ENCODE measurements at regions not wholly inside any gene's neighbourhood (a gene's known extent, or its start where the extent isn't known, plus 50 kb on each side); places are given as distances from the start of the nearest gene placed in this dataset.

GRCh38 chr1:218557731-218558130, 212.6 kb downstream of the TGFB2 start:
- H3K9me3 ChIP-seq (ENCODE audit: low read length) = no peaks in the 10 kb centered on the region
- no peaks in the 10 kb centered on the region for H3K27me3 ChIP-seq (ENCODE audit: control insufficient read depth in 1 of 2, insufficient read depth in 2 of 2, low read length in 2 of 2)
- no peak overlapping the region for H3K27ac ChIP-seq (ENCODE audit: low read depth, low read length)
- no peak overlapping the region for H3K4me3 ChIP-seq (ENCODE audit: low read depth in 1 of 2, low read length in 2 of 2)
- H3K36me3 ChIP-seq (ENCODE audit: insufficient read depth, low read length) = no peaks in the 10 kb centered on the region
- H3K9ac ChIP-seq (ENCODE audit: low read length) = no peak overlapping the region
- H3K4me1 ChIP-seq (ENCODE audit: insufficient read depth, low read length) = no peaks in the 10 kb centered on the region

GRCh38 chr1:218558271-218558810, 213.2 kb downstream of the TGFB2 start:
- Histone ChIP-seq H3K9ac (ENCODE audit: low read length) (no peak overlapping the region), H3K9me3 (ENCODE audit: low read length) (no peaks in the 10 kb centered on the region), H3K27me3 (ENCODE audit: control insufficient read depth in 1 of 2, insufficient read depth in 2 of 2, low read length in 2 of 2) (no peaks in the 10 kb centered on the region), H3K4me3 (ENCODE audit: low read depth in 1 of 2, low read length in 2 of 2) (no peak overlapping the region), H3K36me3 (ENCODE audit: insufficient read depth, low read length) (no peaks in the 10 kb centered on the region), H3K4me1 (ENCODE audit: insufficient read depth, low read length) (no peaks in the 10 kb centered on the region), H3K27ac (ENCODE audit: low read depth, low read length) (no peak overlapping the region)

GRCh38 chr1:218565377-218565776, 220.2 kb downstream of the TGFB2 start:
- Histone ChIP-seq H3K9me3 (ENCODE audit: low read length) (no peaks in the 10 kb centered on the region), H3K9ac (ENCODE audit: low read length) (no peak overlapping the region), H3K36me3 (ENCODE audit: insufficient read depth, low read length) (no peaks in the 10 kb centered on the region), H3K27me3 (ENCODE audit: control insufficient read depth in 1 of 2, insufficient read depth in 2 of 2, low read length in 2 of 2) (no peaks in the 10 kb centered on the region), H3K27ac (ENCODE audit: low read depth, low read length) (no peak overlapping the region), H3K4me1 (ENCODE audit: insufficient read depth, low read length) (no peaks in the 10 kb centered on the region), H3K4me3 (ENCODE audit: low read depth in 1 of 2, low read length in 2 of 2) (no peak overlapping the region)

- no peak overlapping the region for H3K27ac ChIP-seq (ENCODE audit: low read depth, low read length)
- no peak overlapping the region for H3K9ac ChIP-seq (ENCODE audit: low read length)
- H3K27me3 ChIP-seq (ENCODE audit: control insufficient read depth in 1 of 2, insufficient read depth in 2 of 2, low read length in 2 of 2) = no peaks in the 10 kb centered on the region
- no peaks in the 10 kb centered on the region for H3K36me3 ChIP-seq (ENCODE audit: insufficient read depth, low read length)
- H3K4me1 ChIP-seq (ENCODE audit: insufficient read depth, low read length) = no peaks in the 10 kb centered on the region
- H3K9me3 ChIP-seq (ENCODE audit: low read length) = no peaks in the 10 kb centered on the region
- H3K4me3 ChIP-seq (ENCODE audit: low read depth in 1 of 2, low read length in 2 of 2) = no peak overlapping the region
These were observed 223.9 kb downstream of the TGFB2 start for GRCh38 chr1:218568962-218569550.

DNA sequence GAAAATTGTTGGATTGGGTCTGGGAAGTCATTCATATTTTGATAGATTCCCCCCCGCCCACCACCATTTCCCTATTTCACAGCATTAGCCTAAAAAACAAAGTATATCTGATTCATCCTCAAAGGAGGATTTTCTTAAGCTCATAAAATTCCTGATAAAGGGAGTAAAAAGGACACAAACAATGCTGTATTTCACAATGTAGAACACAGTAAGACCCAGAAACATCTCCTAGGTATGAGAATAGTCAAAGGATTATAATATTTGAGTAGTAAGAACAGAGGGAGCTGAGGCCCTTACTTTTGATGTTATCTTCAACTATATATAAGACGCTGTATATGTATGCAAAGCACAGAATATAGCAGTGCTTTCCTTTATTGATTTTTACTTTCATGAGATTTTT, 225.3 kb downstream of the TGFB2 start:
- Histone ChIP-seq H3K4me1 (ENCODE audit: insufficient read depth, low read length) (no peaks in the 10 kb centered on the region), H3K27me3 (ENCODE audit: control insufficient read depth in 1 of 2, insufficient read depth in 2 of 2, low read length in 2 of 2) (no peaks in the 10 kb centered on the region), H3K9me3 (ENCODE audit: low read length) (no peaks in the 10 kb centered on the region), H3K36me3 (ENCODE audit: insufficient read depth, low read length) (no peaks in the 10 kb centered on the region), H3K27ac (ENCODE audit: low read depth, low read length) (no peak overlapping the region), H3K4me3 (ENCODE audit: low read depth in 1 of 2, low read length in 2 of 2) (no peak overlapping the region), H3K9ac (ENCODE audit: low read length) (no peak overlapping the region)

- no peaks in the 10 kb centered on the region for H3K4me1 ChIP-seq (ENCODE audit: insufficient read depth, low read length)
- H3K9me3 ChIP-seq (ENCODE audit: low read length) = no peaks in the 10 kb centered on the region
- no peak overlapping the region for H3K27ac ChIP-seq (ENCODE audit: low read depth, low read length)
- no peak overlapping the region for H3K9ac ChIP-seq (ENCODE audit: low read length)
- no peaks in the 10 kb centered on the region for H3K36me3 ChIP-seq (ENCODE audit: insufficient read depth, low read length)
- H3K27me3 ChIP-seq (ENCODE audit: control insufficient read depth in 1 of 2, insufficient read depth in 2 of 2, low read length in 2 of 2) = no peaks in the 10 kb centered on the region
- H3K4me3 ChIP-seq (ENCODE audit: low read depth in 1 of 2, low read length in 2 of 2) = no peak overlapping the region
These were observed 226.4 kb downstream of the TGFB2 start for GRCh38 chr1:218571491-218571890.

- H3K9me3 ChIP-seq (ENCODE audit: low read length) = no peaks in the 10 kb centered on the region
- H3K27ac ChIP-seq (ENCODE audit: low read depth, low read length) = no peak overlapping the region
- no peaks in the 10 kb centered on the region for H3K27me3 ChIP-seq (ENCODE audit: control insufficient read depth in 1 of 2, insufficient read depth in 2 of 2, low read length in 2 of 2)
- H3K9ac ChIP-seq (ENCODE audit: low read length) = no peak overlapping the region
- no peaks in the 10 kb centered on the region for H3K36me3 ChIP-seq (ENCODE audit: insufficient read depth, low read length)
- no peak overlapping the region for H3K4me3 ChIP-seq (ENCODE audit: low read depth in 1 of 2, low read length in 2 of 2)
- H3K4me1 ChIP-seq (ENCODE audit: insufficient read depth, low read length) = no peaks in the 10 kb centered on the region
These were observed 226.9 kb downstream of the TGFB2 start for GRCh38 chr1:218572050-218572449.

DNA sequence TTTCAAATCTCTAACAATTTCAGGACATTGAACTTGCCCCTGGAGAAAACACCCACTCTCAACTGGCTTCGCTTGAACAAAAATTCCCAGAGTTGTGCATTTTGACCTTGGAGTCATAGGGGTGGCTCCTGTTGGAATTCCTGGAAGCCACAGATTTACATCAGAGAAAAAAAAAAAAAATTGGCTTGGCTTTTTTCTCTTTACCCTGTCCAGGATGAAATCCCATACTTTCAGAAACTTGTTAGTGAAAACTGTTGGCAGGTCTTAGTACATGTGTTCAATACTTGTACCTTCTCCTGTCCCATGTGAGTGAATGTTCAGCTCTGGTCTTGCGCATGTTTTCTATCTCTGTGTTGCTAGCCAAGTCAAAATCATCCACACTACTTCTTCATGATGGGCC, 228.8 kb downstream of the TGFB2 start:
- Histone ChIP-seq H3K36me3 (ENCODE audit: insufficient read depth, low read length) (no peaks in the 10 kb centered on the region), H3K27ac (ENCODE audit: low read depth, low read length) (no peak overlapping the region), H3K9me3 (ENCODE audit: low read length) (no peaks in the 10 kb centered on the region), H3K27me3 (ENCODE audit: control insufficient read depth in 1 of 2, insufficient read depth in 2 of 2, low read length in 2 of 2) (no peaks in the 10 kb centered on the region), H3K9ac (ENCODE audit: low read length) (no peak overlapping the region), H3K4me3 (ENCODE audit: low read depth in 1 of 2, low read length in 2 of 2) (no peak overlapping the region), H3K4me1 (ENCODE audit: insufficient read depth, low read length) (no peaks in the 10 kb centered on the region)

DNA sequence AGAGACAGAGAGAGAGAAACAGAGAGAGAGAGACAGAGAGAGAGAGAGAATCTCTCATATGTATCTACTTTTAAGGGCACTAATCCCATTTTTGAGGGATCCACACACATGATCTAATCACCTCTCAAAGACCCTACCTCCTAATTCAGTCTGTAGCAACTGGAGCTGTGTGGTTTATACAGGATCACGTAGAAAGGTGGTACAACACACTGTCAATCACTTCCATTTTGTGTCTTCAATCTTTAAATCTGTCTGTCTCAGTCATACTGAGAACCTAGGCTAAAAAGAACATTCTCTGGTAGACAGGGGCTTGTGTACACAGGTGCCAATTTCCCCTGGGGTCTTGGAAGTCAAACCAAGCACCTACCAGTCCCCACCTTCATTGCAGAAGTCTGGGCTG, 229.9 kb downstream of the TGFB2 start:
- Histone ChIP-seq H3K9ac (ENCODE audit: low read length) (no peak overlapping the region), H3K4me3 (ENCODE audit: low read depth in 1 of 2, low read length in 2 of 2) (no peak overlapping the region), H3K27me3 (ENCODE audit: control insufficient read depth in 1 of 2, insufficient read depth in 2 of 2, low read length in 2 of 2) (no peaks in the 10 kb centered on the region), H3K36me3 (ENCODE audit: insufficient read depth, low read length) (no peaks in the 10 kb centered on the region), H3K9me3 (ENCODE audit: low read length) (no peaks in the 10 kb centered on the region), H3K27ac (ENCODE audit: low read depth, low read length) (no peak overlapping the region), H3K4me1 (ENCODE audit: insufficient read depth, low read length) (no peaks in the 10 kb centered on the region)

- Histone ChIP-seq H3K4me1 (ENCODE audit: insufficient read depth, low read length) (no peaks in the 10 kb centered on the region), H3K9me3 (ENCODE audit: low read length) (no peaks in the 10 kb centered on the region), H3K36me3 (ENCODE audit: insufficient read depth, low read length) (no peaks in the 10 kb centered on the region), H3K27me3 (ENCODE audit: control insufficient read depth in 1 of 2, insufficient read depth in 2 of 2, low read length in 2 of 2) (no peaks in the 10 kb centered on the region), H3K9ac (ENCODE audit: low read length) (no peak overlapping the region), H3K4me3 (ENCODE audit: low read depth in 1 of 2, low read length in 2 of 2) (no peak overlapping the region), H3K27ac (ENCODE audit: low read depth, low read length) (no peak overlapping the region)
These were observed 230.7 kb downstream of the TGFB2 start for GRCh38 chr1:218575856-218576255.

GRCh38 chr1:218582646-218583045, 237.5 kb downstream of the TGFB2 start:
- Histone ChIP-seq H3K9ac (ENCODE audit: low read length) (no peak overlapping the region), H3K27me3 (ENCODE audit: control insufficient read depth in 1 of 2, insufficient read depth in 2 of 2, low read length in 2 of 2) (no peaks in the 10 kb centered on the region), H3K4me3 (ENCODE audit: low read depth in 1 of 2, low read length in 2 of 2) (no peak overlapping the region), H3K4me1 (ENCODE audit: insufficient read depth, low read length) (no peaks in the 10 kb centered on the region), H3K9me3 (ENCODE audit: low read length) (no peaks in the 10 kb centered on the region), H3K27ac (ENCODE audit: low read depth, low read length) (no peak overlapping the region), H3K36me3 (ENCODE audit: insufficient read depth, low read length) (no peaks in the 10 kb centered on the region)

DNA sequence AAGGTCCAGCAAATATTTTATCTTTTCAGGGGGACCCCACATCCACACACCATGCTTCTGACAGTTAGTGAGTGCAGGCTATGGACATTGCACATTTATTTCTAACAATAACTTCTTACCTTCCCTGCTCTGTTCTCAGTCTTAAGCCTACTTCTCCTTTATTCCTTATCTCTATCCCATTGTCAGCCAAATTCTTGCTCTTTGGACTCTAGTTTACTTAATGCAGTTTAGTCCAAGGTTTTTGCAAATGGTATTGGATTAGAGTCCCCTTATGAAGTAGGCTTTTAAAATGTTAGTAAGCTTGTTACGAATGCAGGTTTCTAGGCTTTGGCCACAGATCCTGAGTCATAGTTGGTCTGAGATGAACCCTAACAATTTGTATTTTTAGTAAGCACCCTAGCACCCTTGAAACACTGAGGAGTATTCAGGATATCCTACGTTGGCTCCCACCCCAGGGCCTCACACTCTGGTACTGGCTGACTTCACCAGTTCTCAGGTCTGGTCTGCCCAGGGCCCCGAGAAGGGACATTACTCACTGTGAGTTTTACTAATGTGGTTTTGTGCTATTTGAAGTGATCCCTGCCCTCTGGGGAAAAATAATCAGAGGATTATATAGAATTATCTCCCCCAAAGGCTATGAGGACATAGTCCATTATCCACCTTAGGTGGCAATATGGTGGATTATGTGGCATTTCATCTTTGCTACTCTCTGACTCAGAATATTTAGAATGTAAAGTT, 239.5 kb downstream of the TGFB2 start:
- no peak overlapping the region for H3K9ac ChIP-seq (ENCODE audit: low read length)
- no peaks in the 10 kb centered on the region for H3K9me3 ChIP-seq (ENCODE audit: low read length)
- no peaks in the 10 kb centered on the region for H3K36me3 ChIP-seq (ENCODE audit: insufficient read depth, low read length)
- H3K4me3 ChIP-seq (ENCODE audit: low read depth in 1 of 2, low read length in 2 of 2) = no peak overlapping the region
- no peaks in the 10 kb centered on the region for H3K27me3 ChIP-seq (ENCODE audit: control insufficient read depth in 1 of 2, insufficient read depth in 2 of 2, low read length in 2 of 2)
- no peaks in the 10 kb centered on the region for H3K4me1 ChIP-seq (ENCODE audit: insufficient read depth, low read length)
- no peak overlapping the region for H3K27ac ChIP-seq (ENCODE audit: low read depth, low read length)
